Activated CD8-positive, alpha-beta memory T cell treated with anti-CD3 and anti-CD28 coated beads for 36 hours (primary cell): ENCODE measurements at regions not wholly inside any gene's neighbourhood (a gene's known extent, or its start where the extent isn't known, plus 50 kb on each side); places are given as distances from the start of the nearest gene placed in this dataset.

ENCODE experiments used
- CTCF ChIA-PET: fragments of 350-600 bp; sonication (Branson Sonifier 250); formaldehyde crosslinking; loops from one replicate; lab custom pipeline; 2021; ENCODE audit warnings: antibody characterized with exemption; lab: Charles Lee
- POLR2A ChIA-PET: fragments of 350-600 bp; sonication (Branson Sonifier 250); formaldehyde crosslinking; loops from one replicate; lab custom pipeline; 2021; ENCODE audit warnings: antibody characterized with exemption; lab: Charles Lee

DNA sequence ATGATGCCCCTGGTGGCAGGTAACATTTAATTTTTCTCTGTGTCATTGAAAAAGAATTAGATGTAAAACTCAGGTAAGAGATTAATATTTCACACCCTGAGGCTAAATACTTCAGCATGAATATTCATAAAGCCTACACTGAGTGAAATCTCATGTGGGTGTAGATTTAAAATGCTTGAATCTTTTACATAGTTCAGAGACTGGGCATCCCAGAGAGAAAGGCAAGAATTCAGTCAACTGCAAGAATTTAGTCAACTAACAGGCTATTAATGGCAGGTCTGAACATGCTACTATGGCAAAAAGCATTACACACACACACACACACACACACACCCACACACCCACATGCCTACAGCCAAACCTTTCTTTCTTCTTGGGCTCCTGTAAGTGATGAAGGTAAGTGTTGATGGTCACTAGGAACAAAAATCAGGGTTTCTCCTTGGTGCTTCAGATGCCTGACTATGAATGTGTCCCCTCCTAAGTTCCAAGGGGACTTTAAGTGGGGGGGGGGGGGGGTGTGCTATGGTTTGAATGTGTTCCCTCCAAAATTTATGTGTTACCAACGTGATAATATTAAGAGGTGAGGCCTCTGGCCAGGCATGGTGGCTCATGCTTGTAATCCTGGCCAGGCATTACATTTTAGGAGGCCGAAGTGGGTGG, 63.7 kb upstream of the PSMD7 start:
- ChIA-PET POLR2A (no interaction called here), CTCF (no interaction called here)

DNA sequence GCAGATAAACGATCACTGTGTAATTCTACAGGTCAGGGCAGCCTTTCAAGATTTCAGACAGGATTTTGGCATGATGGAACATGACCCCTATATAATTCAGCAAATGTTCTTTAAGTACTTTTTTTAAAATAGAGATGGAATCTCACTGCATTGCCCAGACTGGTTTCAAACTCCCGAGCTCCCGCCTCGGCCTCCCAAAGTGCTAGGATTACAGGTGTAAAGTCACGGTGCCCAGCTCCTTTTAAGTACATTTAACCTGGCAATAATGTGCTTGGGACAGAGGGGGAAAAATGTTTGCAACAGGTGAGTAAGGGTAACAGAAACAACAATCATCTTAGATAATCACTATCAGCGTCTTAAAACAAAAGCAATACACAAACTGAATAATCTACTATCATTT, 66.5 kb upstream of the PSMD7 start:
- ChIA-PET CTCF (no interaction called here), POLR2A (no interaction called here)

DNA sequence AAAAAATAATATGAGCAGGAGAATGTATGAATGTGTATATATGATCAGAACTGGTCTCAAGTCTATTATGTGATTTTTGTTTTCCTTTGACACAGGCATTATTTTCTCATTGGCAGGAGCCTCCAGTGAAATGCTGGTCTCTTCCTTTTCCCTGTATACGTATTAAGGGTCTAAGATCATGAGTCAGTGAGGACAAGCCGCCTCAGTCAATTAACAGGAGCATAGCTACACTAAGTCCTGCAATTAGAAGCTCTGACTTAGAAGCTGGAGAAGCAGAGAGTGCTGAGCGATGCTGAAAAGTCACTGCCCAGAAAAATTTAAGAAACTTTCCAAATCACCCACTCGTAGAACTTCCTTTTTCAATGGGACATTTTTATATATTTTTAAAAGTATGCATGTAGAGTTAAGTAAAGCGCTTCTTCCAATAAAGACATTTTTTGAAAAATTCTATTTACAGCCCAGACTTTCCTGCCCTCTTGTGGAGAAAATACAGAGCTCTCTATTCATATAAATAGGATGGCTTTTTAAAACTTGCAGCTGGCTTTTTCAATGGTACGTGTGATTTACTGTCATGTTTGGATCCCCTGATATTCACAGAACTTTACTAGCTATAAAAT, 70.2 kb upstream of the PSMD7 start:
- POLR2A ChIA-PET = no interaction called here

DNA sequence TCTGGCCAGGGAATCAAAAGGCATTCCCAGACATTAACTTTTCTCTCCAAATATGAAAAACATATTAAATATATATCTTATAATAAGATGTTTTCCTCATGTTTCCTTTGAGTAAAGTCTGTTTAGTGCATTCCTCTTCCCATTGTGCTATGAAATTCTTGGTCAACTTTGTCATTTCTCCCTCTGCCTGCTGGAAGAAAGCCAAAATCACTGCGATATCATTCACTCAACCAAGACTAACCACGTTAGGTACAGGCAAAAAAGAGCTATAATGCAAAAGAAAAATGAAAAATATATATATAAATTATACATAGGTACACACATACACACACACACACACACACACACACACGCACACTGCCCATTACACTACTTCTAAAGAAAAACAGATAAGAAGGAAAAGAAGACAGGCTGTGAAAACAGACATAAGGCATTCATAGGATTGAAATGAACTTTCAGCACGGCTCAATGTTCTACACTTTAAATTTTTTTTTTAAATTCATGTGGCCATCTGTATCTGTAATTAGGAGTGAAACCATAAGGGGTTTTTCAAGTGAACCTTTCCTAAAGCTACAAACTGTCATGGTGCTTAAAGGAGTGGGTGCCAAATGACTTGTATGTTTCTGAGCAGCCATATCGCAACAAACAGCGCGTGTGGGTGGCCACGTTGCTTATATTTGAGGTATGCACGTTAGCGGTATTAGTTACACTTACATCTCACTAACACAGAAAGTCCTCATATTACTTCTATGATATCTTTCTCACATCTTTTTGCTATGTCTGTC, 71.6 kb upstream of the PSMD7 start:
- CTCF ChIA-PET = interaction anchor here (0.5 kb wide), 1 partner anchor 61 kb away, joined by 3 read pairs; no protein-coding TSS in a partner anchor
- POLR2A ChIA-PET = no interaction called here

More for the DNA sequence above, 70.2 kb upstream of the PSMD7 start:
- CTCF ChIA-PET = no interaction called here

DNA sequence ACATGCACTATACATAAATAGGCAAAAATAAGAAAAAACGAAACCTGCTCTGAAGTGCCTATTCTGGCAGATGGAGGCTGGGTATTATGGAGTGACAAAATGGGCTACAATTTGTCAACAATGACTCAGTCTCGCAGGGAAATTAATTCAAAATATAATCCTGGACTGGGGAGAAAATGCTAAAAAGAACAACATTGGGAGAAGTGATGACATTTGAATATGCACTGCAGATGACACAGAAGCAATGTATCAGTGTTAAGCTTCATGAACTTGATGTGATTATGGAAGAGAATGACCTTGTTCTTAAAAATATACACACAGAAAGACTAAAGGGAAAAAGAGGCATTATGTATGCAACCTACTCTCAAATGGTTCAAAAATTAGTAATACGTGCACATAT, 74.8 kb upstream of the PSMD7 start:
- ChIA-PET CTCF (no interaction called here), POLR2A (no interaction called here)

DNA sequence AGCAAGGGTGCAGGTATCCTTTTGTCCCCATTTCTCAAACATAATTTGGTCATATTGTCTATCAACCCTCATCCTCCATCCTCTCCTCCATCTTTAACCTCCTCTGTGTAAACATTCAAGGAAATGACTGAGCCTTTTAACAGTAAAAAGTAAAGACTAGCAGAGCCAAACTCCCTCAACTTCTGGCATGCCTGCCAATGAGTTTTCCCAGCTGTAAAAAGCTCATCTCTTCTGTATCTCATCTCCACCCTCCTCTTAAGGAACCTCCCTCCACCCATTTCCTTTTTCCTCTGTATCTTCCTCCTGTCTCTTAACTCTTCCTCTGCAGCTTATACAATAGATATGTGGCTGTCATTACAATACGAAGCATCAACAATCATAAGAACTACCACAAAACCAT, 76.9 kb upstream of the PSMD7 start:
- ChIA-PET POLR2A (no interaction called here), CTCF (interaction anchor here (0.6 kb wide), 1 partner anchor 184 kb away, joined by 3 read pairs; no protein-coding TSS in a partner anchor)

DNA sequence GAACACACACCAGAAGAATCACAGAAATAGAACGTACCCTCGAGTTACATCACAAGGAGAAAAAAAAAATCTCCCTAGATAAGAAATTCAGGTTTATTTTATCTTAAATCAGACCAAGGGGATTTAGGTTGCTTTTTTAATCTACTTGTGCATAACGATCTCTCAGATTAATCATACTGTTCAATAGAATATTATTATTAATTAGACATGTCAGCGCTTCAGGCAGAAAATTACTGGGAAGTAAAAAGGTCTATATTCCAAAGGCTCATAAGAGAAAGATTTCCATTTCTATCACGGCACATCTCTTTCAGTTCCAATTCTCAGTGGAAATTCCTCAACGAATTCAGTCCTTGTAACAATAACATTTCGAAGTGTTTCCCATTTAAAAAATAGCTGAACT, 77.7 kb upstream of the PSMD7 start:
- POLR2A ChIA-PET = no interaction called here
- CTCF ChIA-PET = no interaction called here

DNA sequence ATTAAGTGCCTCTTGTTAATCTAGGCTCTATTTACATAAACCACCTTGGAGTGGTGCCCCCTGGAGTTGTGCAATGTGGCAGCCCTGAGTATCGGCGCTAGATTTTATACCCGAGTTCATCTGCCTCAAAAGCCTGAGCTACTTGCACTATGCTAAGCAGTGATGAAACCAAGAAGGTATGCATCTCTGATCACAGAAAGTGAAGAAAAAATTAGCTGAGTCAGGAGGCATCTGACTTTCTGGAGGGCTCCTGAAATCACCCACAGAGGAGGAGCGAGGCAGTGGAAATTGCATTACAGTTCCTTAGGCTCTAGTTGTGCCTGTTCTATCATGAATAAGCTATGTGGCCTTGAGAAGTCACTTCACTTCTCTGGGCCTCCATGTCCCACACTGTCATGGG, 80.3 kb upstream of the PSMD7 start:
- POLR2A ChIA-PET = no interaction called here
- CTCF ChIA-PET = no interaction called here

DNA sequence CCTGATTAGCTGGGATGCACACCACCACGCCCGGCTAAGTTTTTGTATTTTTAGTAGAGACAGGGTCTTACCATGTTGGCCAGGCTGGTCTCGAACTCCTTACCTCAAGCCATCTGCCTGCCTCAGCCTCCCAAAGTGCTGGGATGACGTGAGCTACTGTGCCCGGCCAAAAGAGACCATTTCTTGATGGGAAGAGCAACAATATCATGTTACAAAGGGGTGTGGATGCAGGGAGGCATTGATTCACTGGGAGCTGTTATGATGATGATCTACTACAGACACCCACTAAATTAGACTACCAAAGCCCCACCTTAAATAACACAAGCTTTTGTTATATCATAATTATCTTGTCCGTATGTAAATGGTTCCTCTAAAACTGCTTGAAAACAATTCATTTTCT, 81.4 kb upstream of the PSMD7 start:
- ChIA-PET POLR2A (no interaction called here), CTCF (interaction anchor here (0.7 kb wide), 1 partner anchor 11 kb away, joined by 3 read pairs; no protein-coding TSS in a partner anchor)

DNA sequence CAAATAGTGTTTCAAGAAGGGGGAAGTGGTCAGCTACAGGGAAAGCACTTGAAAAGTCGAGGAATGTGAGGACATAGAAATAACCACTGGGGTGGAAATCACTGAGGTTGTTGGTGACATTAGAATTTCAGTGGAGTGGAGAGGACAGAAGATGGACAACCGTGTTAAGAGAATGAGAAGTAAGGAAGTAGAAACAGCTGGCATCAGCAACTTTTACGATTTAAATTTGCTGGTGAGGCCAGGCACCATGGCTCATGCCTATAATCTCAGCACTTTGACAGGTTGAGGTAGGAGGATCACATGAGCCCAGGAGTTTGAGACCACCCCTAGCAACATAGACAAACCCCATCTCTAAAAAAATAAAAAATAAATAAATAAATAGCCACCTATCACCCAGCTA, 83.2 kb upstream of the PSMD7 start:
- ChIA-PET POLR2A (no interaction called here), CTCF (no interaction called here)

DNA sequence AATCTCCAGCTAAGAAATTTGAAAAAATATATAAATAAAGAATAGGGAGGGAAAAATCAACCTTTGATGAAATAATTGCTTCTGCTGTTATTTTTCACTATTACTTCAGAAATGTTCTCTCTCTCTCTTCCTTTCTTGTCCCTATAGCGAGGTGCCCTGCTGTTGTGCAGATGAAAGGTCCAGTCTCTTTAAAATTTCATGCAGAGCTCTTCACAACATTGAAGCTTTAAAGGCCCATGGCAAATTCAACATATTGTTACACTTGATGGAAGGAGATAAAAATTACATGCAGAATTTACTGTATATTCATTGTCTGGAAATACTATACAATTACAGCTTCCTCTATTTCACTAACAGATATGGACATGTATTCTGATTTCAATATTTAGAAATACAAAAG, 86.4 kb upstream of the PSMD7 start:
- POLR2A ChIA-PET = no interaction called here

DNA sequence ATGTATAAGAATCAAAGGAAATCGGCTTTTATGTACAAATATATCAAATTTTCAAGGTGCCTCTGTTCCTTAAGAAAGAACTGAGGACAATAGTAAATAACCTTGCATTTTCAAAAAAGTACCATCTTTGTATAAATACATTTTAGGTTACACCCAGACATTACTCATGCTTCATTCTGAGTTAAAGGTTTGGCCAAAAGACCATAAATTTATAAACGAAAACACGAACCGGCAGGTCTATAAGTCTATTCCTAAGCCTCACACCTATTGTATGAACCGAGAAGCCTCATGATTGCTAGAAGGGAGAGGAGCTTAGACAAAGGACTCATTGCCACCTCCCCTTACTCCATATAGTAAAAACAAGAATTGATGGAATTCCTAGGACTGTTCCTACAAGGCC, 94.6 kb upstream of the PSMD7 start:
- ChIA-PET CTCF (no interaction called here), POLR2A (no interaction called here)

More for the DNA sequence above, 86.4 kb upstream of the PSMD7 start:
- CTCF ChIA-PET = no interaction called here

DNA sequence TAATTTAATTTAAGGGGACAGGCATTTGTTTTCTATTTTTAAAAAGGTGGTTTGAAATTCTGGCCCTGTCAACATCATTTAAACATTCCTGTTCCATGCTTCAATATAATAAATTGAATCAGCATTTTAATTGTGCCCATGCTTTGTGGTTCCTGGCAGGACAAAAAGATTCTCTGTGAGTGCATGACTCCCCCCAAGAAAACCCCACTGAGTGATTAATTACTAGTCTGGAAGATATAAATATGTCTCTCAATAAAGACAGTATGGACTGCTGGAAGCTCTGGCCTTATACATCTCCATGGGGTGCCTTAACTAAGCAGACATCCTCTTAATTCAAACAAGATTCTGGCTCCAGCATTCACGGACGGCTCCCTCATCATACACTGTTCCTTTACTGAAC, 95.0 kb upstream of the PSMD7 start:
- CTCF ChIA-PET = no interaction called here
- POLR2A ChIA-PET = no interaction called here

DNA sequence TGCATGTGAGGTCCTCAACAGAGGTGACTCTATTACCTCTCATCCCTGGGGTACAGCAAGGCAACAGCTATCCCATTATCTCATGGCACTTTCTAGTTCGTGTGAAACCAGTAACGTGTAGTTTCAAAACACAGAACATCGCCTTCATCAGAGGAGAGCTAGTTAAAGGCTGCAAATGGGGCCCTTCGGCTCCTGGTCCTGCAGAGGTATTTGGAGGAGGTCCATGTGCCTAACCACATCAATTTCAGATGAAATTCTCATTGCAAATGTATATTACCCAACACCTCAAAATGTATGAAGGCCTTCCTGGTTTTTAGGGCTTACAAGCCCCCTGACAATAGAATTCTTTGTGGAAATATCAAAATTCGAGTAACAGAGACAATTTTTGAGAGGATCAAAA, 95.7 kb upstream of the PSMD7 start:
- CTCF ChIA-PET = no interaction called here
- POLR2A ChIA-PET = no interaction called here

DNA sequence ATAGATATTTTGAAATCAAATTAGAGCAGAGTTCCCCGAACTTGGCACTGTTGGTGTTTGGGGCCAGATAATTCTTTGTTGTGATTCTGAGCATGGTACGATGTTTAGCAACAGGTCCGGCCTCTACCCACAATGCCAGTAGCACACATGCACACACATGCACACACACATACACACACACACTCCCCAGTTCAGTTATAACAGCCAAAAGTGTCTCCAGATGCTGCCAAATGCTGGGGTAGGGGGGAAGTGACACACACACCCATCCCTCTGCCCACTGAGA, 96.8 kb upstream of the PSMD7 start:
- POLR2A ChIA-PET = no interaction called here
- CTCF ChIA-PET = no interaction called here

DNA sequence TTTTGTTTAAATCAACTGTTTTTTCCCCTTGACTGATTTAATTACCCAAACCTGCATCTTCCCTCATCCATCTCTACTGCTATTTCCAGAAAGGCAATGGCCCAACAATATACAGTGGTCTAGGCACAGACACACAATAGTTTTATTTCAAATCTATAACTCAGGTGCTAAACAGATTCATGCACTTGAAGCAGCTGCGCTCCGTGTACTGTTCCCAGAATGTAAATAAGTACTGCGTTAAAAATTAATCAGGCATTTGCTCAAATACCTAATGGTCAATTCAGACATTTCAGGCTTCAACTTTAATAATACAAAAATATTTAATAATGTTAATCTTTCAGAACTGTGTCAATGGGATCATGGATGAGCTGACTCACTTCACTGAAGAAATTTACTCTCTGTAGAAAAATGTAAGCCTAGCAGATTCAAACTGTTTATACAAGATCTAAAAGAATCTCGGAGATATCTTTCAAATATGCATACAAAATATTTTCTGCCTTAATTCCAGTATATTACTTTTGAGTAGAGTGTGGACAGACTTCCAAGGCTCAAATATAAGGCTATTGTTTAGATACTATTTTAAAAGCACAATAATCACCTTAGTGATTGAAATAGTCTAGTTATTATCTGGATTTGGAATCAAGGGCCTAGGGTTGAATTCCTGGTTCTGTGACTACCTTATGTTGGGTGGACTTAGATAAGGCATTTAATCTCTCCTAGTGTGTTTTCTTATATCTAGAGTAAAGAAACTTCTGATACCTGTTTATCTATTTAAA, 97.4 kb upstream of the PSMD7 start:
- ChIA-PET CTCF (no interaction called here), POLR2A (no interaction called here)

DNA sequence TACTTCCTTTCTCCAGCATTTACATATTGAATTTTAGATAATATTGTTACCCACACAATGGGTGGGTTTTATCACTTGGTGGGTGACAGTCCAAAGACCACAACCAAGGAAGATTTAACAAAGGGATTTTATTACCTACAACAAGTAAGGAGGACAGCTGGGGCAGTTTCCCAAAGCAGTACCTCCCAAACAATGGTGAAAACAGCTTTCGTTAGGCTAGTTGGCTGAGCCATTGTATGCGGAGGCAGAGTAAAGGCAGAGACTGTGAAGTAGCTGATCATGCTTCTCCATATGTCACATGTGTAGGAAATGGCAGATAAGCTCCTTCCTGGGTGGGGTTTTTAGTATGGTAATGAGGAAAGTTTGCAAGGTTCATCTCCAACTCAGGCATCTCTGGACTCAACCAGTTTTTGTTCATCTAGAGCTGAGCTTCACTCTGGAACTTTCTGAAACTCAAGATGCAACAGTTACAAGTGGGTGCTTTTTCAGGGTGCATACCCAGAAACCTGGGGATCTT, 104.3 kb upstream of the PSMD7 start:
- ChIA-PET CTCF (no interaction called here), POLR2A (no interaction called here)

DNA sequence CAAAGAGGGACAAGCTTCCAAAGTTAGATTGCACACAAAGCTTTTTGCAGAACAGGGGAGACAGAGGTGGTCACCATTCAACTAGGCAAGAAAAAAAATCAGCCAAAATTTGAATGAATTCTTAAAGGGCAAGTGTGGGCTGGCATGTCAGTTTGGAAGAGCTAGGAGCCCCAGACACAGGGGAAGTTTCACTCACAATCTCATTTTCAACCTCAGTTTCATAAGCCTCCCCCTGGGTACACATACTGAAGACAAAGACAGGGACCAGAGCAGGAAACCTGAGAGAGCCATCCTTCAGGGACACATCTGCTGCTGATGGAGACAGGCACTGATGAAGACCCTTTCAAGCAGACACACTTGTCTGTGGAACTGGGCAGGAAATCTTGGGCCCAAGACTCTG, 106.3 kb upstream of the PSMD7 start:
- ChIA-PET POLR2A (no interaction called here), CTCF (no interaction called here)

DNA sequence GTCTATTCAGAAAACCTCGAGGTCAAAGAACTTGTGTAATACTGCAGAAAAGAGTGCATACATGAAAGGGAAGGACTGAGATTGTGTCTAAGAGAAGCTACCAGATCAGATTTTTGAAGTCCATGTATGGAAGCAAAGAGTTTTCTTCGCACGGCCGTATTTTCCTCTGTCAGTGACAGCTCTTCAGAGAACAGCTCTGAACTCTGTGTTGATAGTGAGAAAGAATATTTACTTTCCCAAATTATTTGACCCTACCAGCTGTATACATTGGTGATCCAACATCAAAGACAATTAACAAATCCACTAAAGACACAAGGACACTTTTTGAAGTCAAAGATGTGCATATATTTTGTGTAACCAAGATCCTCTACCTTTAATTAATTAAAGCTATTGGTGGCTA, 107.8 kb upstream of the PSMD7 start:
- CTCF ChIA-PET = no interaction called here

DNA sequence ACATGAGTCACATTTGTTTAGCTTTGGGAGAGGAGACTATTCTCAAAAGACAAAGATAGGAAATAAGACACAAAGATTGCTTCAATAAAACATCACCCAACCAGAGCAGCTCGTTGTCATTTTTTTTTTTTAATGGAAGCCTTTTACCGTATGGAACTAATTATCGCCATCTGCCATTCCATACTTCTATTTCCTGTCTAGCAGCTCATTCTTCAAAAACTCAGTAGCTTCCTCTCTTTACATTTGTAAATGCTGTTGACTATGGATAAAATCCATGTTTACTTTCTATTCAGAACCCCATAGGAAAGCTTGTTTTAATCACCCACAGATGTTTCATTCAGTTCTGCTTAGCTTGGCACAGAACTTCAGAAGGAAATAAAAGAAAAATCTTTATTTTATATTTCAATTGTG, 110.0 kb upstream of the PSMD7 start:
- ChIA-PET CTCF (no interaction called here), POLR2A (no interaction called here)

More for the DNA sequence above, 107.8 kb upstream of the PSMD7 start:
- POLR2A ChIA-PET = no interaction called here
